ENCODE measurements at regions not wholly inside any gene's neighbourhood (a gene's known extent, or its start where the extent isn't known, plus 50 kb on each side); places are given as distances from the start of the nearest gene placed in this dataset.

DNA sequence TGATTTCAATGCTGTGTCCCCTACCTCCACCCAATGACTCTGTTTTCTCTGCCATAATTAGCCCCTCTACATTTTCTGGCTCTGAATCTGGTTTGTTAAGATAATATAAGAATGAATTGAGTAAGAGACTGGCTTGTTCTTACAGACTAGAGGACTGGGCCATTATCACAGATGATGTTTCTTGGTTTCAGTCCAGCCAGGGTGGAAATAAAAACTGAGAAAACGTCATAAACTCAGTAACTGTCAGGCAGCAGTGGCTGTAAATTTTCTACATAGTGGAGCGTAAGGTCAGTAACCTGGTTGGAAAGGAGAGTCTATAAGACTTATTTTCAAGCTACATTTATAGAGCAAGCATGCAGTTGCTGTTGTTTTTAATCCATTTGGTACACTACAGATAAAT lies 485.4 kb downstream of the HTR7 start:
- no peaks in the 10 kb centered on the region for H3K9me3 ChIP-seq
- no peak for DNase-seq (ENCODE audit: low spot score)
- H3K27me3 ChIP-seq (replicated peaks; ENCODE audit: insufficient read depth), result no peaks in the 10 kb centered on the region
- no peaks in the 10 kb centered on the region for H3K36me3 ChIP-seq
- H3K27ac ChIP-seq, result no peak overlapping the region
- 21% methylated on average over 2 of the region's 2 CpGs for WGBS
- TF ChIP-seq, protein P1, sequence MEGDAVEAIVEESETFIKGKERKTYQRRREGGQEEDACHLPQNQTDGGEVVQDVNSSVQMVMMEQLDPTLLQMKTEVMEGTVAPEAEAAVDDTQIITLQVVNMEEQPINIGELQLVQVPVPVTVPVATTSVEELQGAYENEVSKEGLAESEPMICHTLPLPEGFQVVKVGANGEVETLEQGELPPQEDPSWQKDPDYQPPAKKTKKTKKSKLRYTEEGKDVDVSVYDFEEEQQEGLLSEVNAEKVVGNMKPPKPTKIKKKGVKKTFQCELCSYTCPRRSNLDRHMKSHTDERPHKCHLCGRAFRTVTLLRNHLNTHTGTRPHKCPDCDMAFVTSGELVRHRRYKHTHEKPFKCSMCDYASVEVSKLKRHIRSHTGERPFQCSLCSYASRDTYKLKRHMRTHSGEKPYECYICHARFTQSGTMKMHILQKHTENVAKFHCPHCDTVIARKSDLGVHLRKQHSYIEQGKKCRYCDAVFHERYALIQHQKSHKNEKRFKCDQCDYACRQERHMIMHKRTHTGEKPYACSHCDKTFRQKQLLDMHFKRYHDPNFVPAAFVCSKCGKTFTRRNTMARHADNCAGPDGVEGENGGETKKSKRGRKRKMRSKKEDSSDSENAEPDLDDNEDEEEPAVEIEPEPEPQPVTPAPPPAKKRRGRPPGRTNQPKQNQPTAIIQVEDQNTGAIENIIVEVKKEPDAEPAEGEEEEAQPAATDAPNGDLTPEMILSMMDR (IDR thresholded peaks at IDR 0.05), result no peak
- TF ChIP-seq POLR2AphosphoS5 (IDR thresholded peaks at IDR 0.05) (no peak), POLR2A (IDR thresholded peaks at IDR 0.05) (no peak)
- no peak overlapping the region for H3K4me3 ChIP-seq
- no peaks in the 10 kb centered on the region for H3K4me1 ChIP-seq (replicated peaks)
- intact Hi-C loops (cut with DNase I), result no loop called here

DNA sequence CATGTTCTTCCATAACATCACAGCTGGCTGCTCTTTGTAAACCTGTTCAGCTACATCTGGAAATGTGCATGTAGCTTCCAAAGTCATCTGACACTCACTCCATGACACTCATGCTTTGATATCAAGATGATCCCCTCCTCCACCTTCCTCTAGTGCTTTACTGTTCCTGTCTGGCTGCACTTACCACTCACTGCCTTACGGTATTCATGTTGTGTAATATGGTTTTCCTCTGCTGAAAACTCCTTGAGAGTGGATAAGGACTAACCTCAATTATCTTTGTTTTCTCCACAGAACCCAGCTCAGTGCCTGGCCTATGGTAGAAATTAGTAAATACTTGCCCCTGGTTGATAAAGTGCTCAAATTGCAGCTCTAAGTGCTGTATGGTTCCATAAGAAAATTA lies 483.9 kb downstream of the HTR7 start:
- Histone ChIP-seq H3K27ac (no peak overlapping the region), H3K4me3 (no peak overlapping the region), H3K36me3 (no peaks in the 10 kb centered on the region), H3K27me3 (replicated peaks; ENCODE audit: insufficient read depth) (no peaks in the 10 kb centered on the region), H3K4me1 (replicated peaks) (no peaks in the 10 kb centered on the region), H3K9me3 (no peaks in the 10 kb centered on the region)
- TF ChIP-seq POLR2A (IDR thresholded peaks at IDR 0.05) (no peak), POLR2AphosphoS5 (IDR thresholded peaks at IDR 0.05) (no peak)
- TF ChIP-seq, protein P1 (IDR thresholded peaks at IDR 0.05), result no peak
- intact Hi-C loops (cut with DNase I), result no loop called here
- WGBS, result 86% methylated on average over 1 of the region's 1 CpG
- DNase-seq (ENCODE audit: low spot score), result no peak

DNA sequence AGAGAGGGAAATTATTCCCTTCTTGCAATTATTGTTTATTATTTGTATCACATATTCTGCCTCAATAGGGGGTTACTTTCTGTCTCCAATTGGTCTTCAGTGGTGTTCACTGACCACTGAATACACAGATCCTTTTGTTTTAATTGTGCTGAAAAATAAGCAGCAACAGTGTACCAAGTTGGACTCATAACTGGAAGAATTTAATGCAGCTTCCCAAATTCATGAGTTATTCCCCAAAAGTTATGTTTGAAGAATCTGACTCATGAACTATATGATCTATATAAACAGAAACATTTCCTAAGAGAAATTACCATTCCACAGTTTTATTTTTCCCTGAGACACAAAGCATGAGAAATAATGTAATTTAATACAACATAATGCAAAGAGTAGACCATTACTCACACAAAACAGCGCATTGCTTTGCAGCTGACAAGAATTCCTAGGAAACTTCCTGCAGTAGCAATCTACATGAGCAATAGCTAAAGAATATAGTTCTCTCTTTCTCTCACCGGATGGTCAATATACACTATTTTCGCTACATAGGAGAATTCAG lies 479.2 kb downstream of the HTR7 start:
- no peaks in the 10 kb centered on the region for H3K27me3 ChIP-seq (replicated peaks; ENCODE audit: insufficient read depth)
- H3K4me3 ChIP-seq, result no peak overlapping the region
- TF ChIP-seq POLR2AphosphoS5 (IDR thresholded peaks at IDR 0.05), result no peak
- no peak for TF ChIP-seq POLR2A (IDR thresholded peaks at IDR 0.05)
- TF ChIP-seq, protein P1 (IDR thresholded peaks at IDR 0.05), result no peak
- no peak overlapping the region for H3K27ac ChIP-seq
- WGBS, result 90% methylated on average over 3 of the region's 3 CpGs
- H3K9me3 ChIP-seq, result no peaks in the 10 kb centered on the region
- intact Hi-C loops (cut with DNase I), result no loop called here
- no peak for DNase-seq (ENCODE audit: low spot score)
- no peaks in the 10 kb centered on the region for H3K4me1 ChIP-seq (replicated peaks)
- no peaks in the 10 kb centered on the region for H3K36me3 ChIP-seq

DNA sequence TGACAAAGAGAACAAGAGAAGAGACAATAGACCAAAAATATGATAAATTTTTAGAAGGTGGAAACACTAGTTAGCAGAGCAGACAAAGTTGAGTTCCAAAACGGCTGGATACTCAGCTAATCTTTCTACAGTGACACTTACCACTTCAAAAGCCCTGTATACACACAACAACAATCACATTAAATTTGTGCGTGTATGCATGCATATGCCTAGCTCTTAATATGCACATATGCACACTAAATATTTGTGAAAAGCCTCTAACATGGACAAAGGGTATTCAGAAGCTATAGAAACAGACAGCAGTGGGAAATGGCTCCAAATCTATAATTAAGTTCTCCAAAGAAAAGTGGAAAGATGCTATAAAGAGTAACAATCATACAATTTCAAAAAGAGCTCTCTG lies 476.4 kb downstream of the HTR7 start:
- no peak overlapping the region for H3K4me3 ChIP-seq
- no peaks in the 10 kb centered on the region for H3K36me3 ChIP-seq
- H3K4me1 ChIP-seq (replicated peaks), result no peaks in the 10 kb centered on the region
- no peak overlapping the region for H3K27ac ChIP-seq
- TF ChIP-seq, protein P1 (IDR thresholded peaks at IDR 0.05), result no peak
- DNase-seq (ENCODE audit: low spot score), result no peak
- H3K9me3 ChIP-seq, result no peaks in the 10 kb centered on the region
- WGBS, result 59% methylated on average over 2 of the region's 2 CpGs
- intact Hi-C loops (cut with DNase I), result no loop called here
- no peaks in the 10 kb centered on the region for H3K27me3 ChIP-seq (replicated peaks; ENCODE audit: insufficient read depth)

DNA sequence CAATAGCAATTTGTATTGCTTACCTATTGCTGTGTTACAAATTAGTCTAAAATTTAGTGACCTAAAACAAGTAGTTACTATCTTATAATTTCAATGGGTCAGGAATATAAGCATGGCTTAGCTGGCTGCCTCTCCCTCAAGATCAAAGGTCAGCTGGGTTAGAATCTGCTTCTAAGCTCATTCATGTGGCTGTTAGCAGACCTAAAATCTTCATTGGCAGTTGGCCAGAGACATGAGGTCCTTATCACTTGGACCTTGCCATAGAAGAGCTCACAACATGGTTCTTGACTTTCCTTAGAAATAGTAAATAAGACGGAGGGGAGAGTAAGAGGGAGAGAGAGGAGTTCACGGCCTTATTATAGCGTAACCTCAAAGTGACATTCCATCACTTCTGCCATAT lies 468.0 kb downstream of the HTR7 start:
- no peaks in the 10 kb centered on the region for H3K4me1 ChIP-seq (replicated peaks)
- TF ChIP-seq POLR2A (IDR thresholded peaks at IDR 0.05) (no peak), POLR2AphosphoS5 (IDR thresholded peaks at IDR 0.05) (no peak)
- TF ChIP-seq, protein P1 (IDR thresholded peaks at IDR 0.05), result no peak
- no peak for DNase-seq (ENCODE audit: low spot score)
- no peaks in the 10 kb centered on the region for H3K27me3 ChIP-seq (replicated peaks; ENCODE audit: insufficient read depth)
- no peaks in the 10 kb centered on the region for H3K9me3 ChIP-seq
- WGBS, result 89% methylated on average over 3 of the region's 3 CpGs
- no peak overlapping the region for H3K4me3 ChIP-seq
- H3K36me3 ChIP-seq, result no peaks in the 10 kb centered on the region
- H3K27ac ChIP-seq, result no peak overlapping the region
- intact Hi-C loops (cut with DNase I), result no loop called here
